Lower lobe of right lung (tissue), 2 donors: ENCODE measurements at regions not wholly inside any gene's neighbourhood (a gene's known extent, or its start where the extent isn't known, plus 50 kb on each side); places are given as distances from the start of the nearest gene placed in this dataset.
"Not testable (repeated sequence)": the region's sequence is repeated elsewhere in the genome, so short reads cannot be mapped to it uniquely, and the experiment has no call there.

Experiments used
- ATAC-seq, 2 donors: fragments of 200-7000 bp; cut with Tn5 transposase; one replicate each; pipeline ENCODE4 v1.9.1; 2020 to 2022; ENCODE audit warnings: mild to moderate bottlenecking in 2 of 2, moderate library complexity in 2 of 2
- DNase-seq: peaks from one replicate; pipeline ENCODE4 v3.0.0-alpha.2; 2020
- H3K27ac ChIP-seq: fragments of 200-600 bp; one replicate; pipeline ENCODE4 v1.8.0; 2022
- H3K27me3 ChIP-seq: fragments of 200-600 bp; one replicate; pipeline ENCODE4 v1.8.0; 2022; ENCODE audit warnings: low read depth
- H3K36me3 ChIP-seq: fragments of 200-600 bp; one replicate; pipeline ENCODE4 v1.8.0; 2022; ENCODE audit warnings: mild to moderate bottlenecking
- H3K4me1 ChIP-seq: fragments of 200-600 bp; one replicate; pipeline ENCODE4 v1.8.0; 2022
- H3K4me3 ChIP-seq: fragments of 200-600 bp; one replicate; pipeline ENCODE4 v1.8.0; 2022; ENCODE audit warnings: mild to moderate bottlenecking
- H3K9me3 ChIP-seq: fragments of 200-600 bp; one replicate; pipeline ENCODE4 v1.8.0; 2022
- CTCF ChIP-seq: fragments of 200-600 bp; IDR thresholded peaks from one replicate; pipeline ENCODE4 v1.8.0; 2022; ENCODE audit warnings: antibody characterized with exemption, mild to moderate bottlenecking
- intact Hi-C: fragments of 100-400 bp; cut with DNase I; formaldehyde crosslinking; loops from one replicate; pipeline ENCODE4 v1.11.0; 2022
- donor health status: DM: no; HTN: yes; CAD: no; lungs with severe emphysema.

GRCh38 chr2:184326066-184326465 lies 272.3 kb upstream of the ZNF804A start:
- H3K4me3 ChIP-seq: no peak overlapping the region
- H3K36me3 ChIP-seq: no peaks in the 10 kb centered on the region
- H3K9me3 ChIP-seq: no peaks in the 10 kb centered on the region
- no peaks in the 10 kb centered on the region for H3K27me3 ChIP-seq
- no peaks in the 10 kb centered on the region for H3K4me1 ChIP-seq
- no peak overlapping the region for H3K27ac ChIP-seq
- intact Hi-C loops: no loop called here
- no peak for DNase-seq
- ATAC-seq: no peak
- no peak for TF ChIP-seq CTCF

- DNase-seq: peak; percentile 34
- H3K4me3 ChIP-seq, ATAC-seq, H3K36me3 ChIP-seq, H3K4me1 ChIP-seq, intact Hi-C loops, H3K9me3 ChIP-seq, H3K27me3 ChIP-seq, H3K27ac ChIP-seq: not testable (repeated sequence)
Measured at GRCh38 chr2:184327805-184328204, 270.5 kb upstream of the ZNF804A start.

- H3K27me3 ChIP-seq, H3K27ac ChIP-seq, H3K4me1 ChIP-seq, ATAC-seq, H3K4me3 ChIP-seq, H3K9me3 ChIP-seq, H3K36me3 ChIP-seq, DNase-seq, intact Hi-C loops: not testable (repeated sequence)
Measured at GRCh38 chr2:184330561-184330960, 267.8 kb upstream of the ZNF804A start.

- intact Hi-C loops: no loop called here
- no peak overlapping the region for H3K27ac ChIP-seq
- ATAC-seq (no peak), DNase-seq (no peak)
- H3K27me3 ChIP-seq: no peaks in the 10 kb centered on the region
- H3K36me3 ChIP-seq: no peaks in the 10 kb centered on the region
- no peak for TF ChIP-seq CTCF
- no peaks in the 10 kb centered on the region for H3K9me3 ChIP-seq
- no peaks in the 10 kb centered on the region for H3K4me1 ChIP-seq
- no peak overlapping the region for H3K4me3 ChIP-seq
Measured at GRCh38 chr2:184336688-184337087, 261.6 kb upstream of the ZNF804A start.

GRCh38 chr2:184338771-184339170 lies 259.6 kb upstream of the ZNF804A start:
- H3K4me3 ChIP-seq: no peak overlapping the region
- TF ChIP-seq CTCF: no peak
- DNase-seq (no peak), ATAC-seq (no peak)
- intact Hi-C loops: no loop called here
- H3K36me3 ChIP-seq: no peaks in the 10 kb centered on the region
- H3K9me3 ChIP-seq: no peaks in the 10 kb centered on the region
- H3K27ac ChIP-seq: no peak overlapping the region
- no peaks in the 10 kb centered on the region for H3K27me3 ChIP-seq
- no peaks in the 10 kb centered on the region for H3K4me1 ChIP-seq

GRCh38 chr2:184339966-184340365 lies 258.4 kb upstream of the ZNF804A start:
- intact Hi-C loops: no loop called here
- Histone ChIP-seq H3K27me3 (no peaks in the 10 kb centered on the region), H3K4me1 (no peaks in the 10 kb centered on the region), H3K36me3 (no peaks in the 10 kb centered on the region), H3K4me3 (no peak overlapping the region), H3K27ac (no peak overlapping the region), H3K9me3 (no peaks in the 10 kb centered on the region)
- no peak for TF ChIP-seq CTCF
- ATAC-seq: no peak
- DNase-seq: no peak

- Histone ChIP-seq H3K4me3 (no peak overlapping the region), H3K27ac (no peak overlapping the region), H3K27me3 (no peaks in the 10 kb centered on the region), H3K36me3 (no peaks in the 10 kb centered on the region), H3K9me3 (no peaks in the 10 kb centered on the region), H3K4me1 (no peaks in the 10 kb centered on the region)
- ATAC-seq (no peak), DNase-seq (no peak)
- intact Hi-C loops: no loop called here
- TF ChIP-seq CTCF: no peak
Measured at GRCh38 chr2:184346338-184346862, 251.9 kb upstream of the ZNF804A start.
